ENCODE measurements at regions not wholly inside any gene's neighbourhood (a gene's known extent, or its start where the extent isn't known, plus 50 kb on each side); places are given as distances from the start of the nearest gene placed in this dataset.
"Not testable (repeated sequence)": the region's sequence is repeated elsewhere in the genome, so short reads cannot be mapped to it uniquely, and the experiment has no call there.

GRCh38 chr1:94304553-94304952 lies 67.2 kb upstream of the ARHGAP29 start:
- no peaks in the 10 kb centered on the region for H3K4me1 ChIP-seq

GRCh38 chr1:94303005-94303404 lies 65.6 kb upstream of the ARHGAP29 start:
- H3K4me3 ChIP-seq = no peak overlapping the region
- H3K27ac ChIP-seq = no peak overlapping the region
- no peak for TF ChIP-seq Cebpa-rat (IDR thresholded peaks at IDR 0.05)
- H3K27me3 ChIP-seq = no peaks in the 10 kb centered on the region; the same call in 1 of the 2 replicates
- H3K36me3 ChIP-seq = no peaks in the 10 kb centered on the region
- no peaks in the 10 kb centered on the region for H4K20me1 ChIP-seq
- no peaks in the 10 kb centered on the region for H3K9me3 ChIP-seq
- no peaks in the 10 kb centered on the region for H3K4me1 ChIP-seq
- no peak overlapping the region for H3K9ac ChIP-seq
- no peak overlapping the region for H3K4me2 ChIP-seq

More at GRCh38 chr1:94304553-94304952, 67.2 kb upstream of the ARHGAP29 start:
- H3K4me3 ChIP-seq = no peak overlapping the region
- H3K9ac ChIP-seq = no peak overlapping the region
- H3K9me3 ChIP-seq = no peaks in the 10 kb centered on the region
- TF ChIP-seq Cebpa-rat (IDR thresholded peaks at IDR 0.05) = no peak
- no peak overlapping the region for H3K4me2 ChIP-seq
- H3K27me3 ChIP-seq = no peaks in the 10 kb centered on the region; the same call in 1 of the 2 replicates
- no peaks in the 10 kb centered on the region for H4K20me1 ChIP-seq
- no peaks in the 10 kb centered on the region for H3K36me3 ChIP-seq
- H3K27ac ChIP-seq = no peak overlapping the region

GRCh38 chr1:94302497-94302896 lies 65.1 kb upstream of the ARHGAP29 start:
- no peak overlapping the region for H3K27ac ChIP-seq
- no peak overlapping the region for H3K4me3 ChIP-seq
- H4K20me1 ChIP-seq = no peaks in the 10 kb centered on the region
- H3K27me3 ChIP-seq = no peaks in the 10 kb centered on the region; the same call in 1 of the 2 replicates
- no peak for TF ChIP-seq Cebpa-rat (IDR thresholded peaks at IDR 0.05)
- no peaks in the 10 kb centered on the region for H3K9me3 ChIP-seq
- H3K4me2 ChIP-seq = no peak overlapping the region
- no peak overlapping the region for H3K9ac ChIP-seq
- no peaks in the 10 kb centered on the region for H3K36me3 ChIP-seq
- no peaks in the 10 kb centered on the region for H3K4me1 ChIP-seq

- no peak for TF ChIP-seq Cebpa-rat (IDR thresholded peaks at IDR 0.05)
Measured at GRCh38 chr1:94301186-94301585, 63.8 kb upstream of the ARHGAP29 start.

GRCh38 chr1:94300731-94301130 lies 63.3 kb upstream of the ARHGAP29 start:
- TF ChIP-seq Cebpa-rat (IDR thresholded peaks at IDR 0.05) = no peak
- Histone ChIP-seq H3K27me3 (no peaks in the 10 kb centered on the region; the same call in 1 of the 2 replicates), H3K9me3 (no peaks in the 10 kb centered on the region), H3K36me3 (no peaks in the 10 kb centered on the region), H3K9ac (no peak overlapping the region), H3K4me2 (no peak overlapping the region), H4K20me1 (no peaks in the 10 kb centered on the region), H3K4me1 (no peaks in the 10 kb centered on the region), H3K27ac (no peak overlapping the region), H3K4me3 (no peak overlapping the region)

More at GRCh38 chr1:94301186-94301585, 63.8 kb upstream of the ARHGAP29 start:
- Histone ChIP-seq H3K9ac (no peak overlapping the region), H3K27me3 (no peaks in the 10 kb centered on the region; the same call in 1 of the 2 replicates), H3K4me2 (no peak overlapping the region), H3K9me3 (no peaks in the 10 kb centered on the region), H3K36me3 (no peaks in the 10 kb centered on the region), H3K4me1 (no peaks in the 10 kb centered on the region), H3K4me3 (no peak overlapping the region), H3K27ac (no peak overlapping the region), H4K20me1 (no peaks in the 10 kb centered on the region)

GRCh38 chr1:94299627-94300553 lies 62.5 kb upstream of the ARHGAP29 start:
- no peak for TF ChIP-seq Cebpa-rat (IDR thresholded peaks at IDR 0.05)
- no peaks in the 10 kb centered on the region for H3K4me1 ChIP-seq

GRCh38 chr1:94298861-94299260 lies 61.5 kb upstream of the ARHGAP29 start:
- H4K20me1 ChIP-seq = no peaks in the 10 kb centered on the region
- no peaks in the 10 kb centered on the region for H3K9me3 ChIP-seq
- H3K36me3 ChIP-seq = no peaks in the 10 kb centered on the region
- no peak overlapping the region for H3K4me3 ChIP-seq
- no peaks in the 10 kb centered on the region for H3K4me1 ChIP-seq
- no peak for TF ChIP-seq Cebpa-rat (IDR thresholded peaks at IDR 0.05)
- no peak overlapping the region for H3K4me2 ChIP-seq
- no peak overlapping the region for H3K9ac ChIP-seq
- no peak overlapping the region for H3K27ac ChIP-seq
- H3K27me3 ChIP-seq = no peaks in the 10 kb centered on the region; the same call in 1 of the 2 replicates

More at GRCh38 chr1:94299627-94300553, 62.5 kb upstream of the ARHGAP29 start:
- Histone ChIP-seq H3K27ac (no peak overlapping the region), H3K27me3 (no peaks in the 10 kb centered on the region; the same call in 1 of the 2 replicates), H3K9ac (no peak overlapping the region), H3K36me3 (no peaks in the 10 kb centered on the region), H3K4me2 (no peak overlapping the region), H3K9me3 (no peaks in the 10 kb centered on the region), H3K4me3 (no peak overlapping the region), H4K20me1 (no peaks in the 10 kb centered on the region)

GRCh38 chr1:94296018-94296417 lies 58.6 kb upstream of the ARHGAP29 start:
- Histone ChIP-seq H3K9me3 (no peaks in the 10 kb centered on the region), H3K4me3 (no peak overlapping the region), H4K20me1 (no peaks in the 10 kb centered on the region), H3K27me3 (no peaks in the 10 kb centered on the region), H3K4me1 (no peaks in the 10 kb centered on the region), H3K27ac (no peak overlapping the region), H3K4me2 (no peak overlapping the region), H3K9ac (no peak overlapping the region), H3K36me3 (no peaks in the 10 kb centered on the region)
- TF ChIP-seq Cebpa-rat (IDR thresholded peaks at IDR 0.05) = no peak

- H4K20me1 ChIP-seq, H3K4me3 ChIP-seq, H3K4me2 ChIP-seq: not testable (repeated sequence)
Measured at GRCh38 chr1:94292978-94293377, 55.6 kb upstream of the ARHGAP29 start.

GRCh38 chr1:94289244-94289643 lies 51.9 kb upstream of the ARHGAP29 start:
- H3K9ac ChIP-seq, H3K36me3 ChIP-seq, H3K9me3 ChIP-seq: not testable (repeated sequence)

More at GRCh38 chr1:94292978-94293377, 55.6 kb upstream of the ARHGAP29 start:
- not testable (repeated sequence) for H3K9ac ChIP-seq, H3K4me1 ChIP-seq, H3K36me3 ChIP-seq, H3K9me3 ChIP-seq, H3K27me3 ChIP-seq, H3K27ac ChIP-seq

More at GRCh38 chr1:94289244-94289643, 51.9 kb upstream of the ARHGAP29 start:
- H4K20me1 ChIP-seq, H3K27ac ChIP-seq, H3K4me3 ChIP-seq, H3K27me3 ChIP-seq, H3K4me2 ChIP-seq, H3K4me1 ChIP-seq: not testable (repeated sequence)

All from BLaER1 (cell line).